C4-2B (cell line): ENCODE measurements at regions not wholly inside any gene's neighbourhood (a gene's known extent, or its start where the extent isn't known, plus 50 kb on each side); places are given as distances from the start of the nearest gene placed in this dataset.

ENCODE experiments used
- ZFX ChIP-seq: fragments of 450-650 bp; IDR thresholded peaks from 2 replicates; pipeline ENCODE4 v1.6.1; 2017
- TF ChIP-seq, protein P1 (sequence below): fragments of 450-650 bp; conservative IDR thresholded peaks from 2 replicates; pipeline ENCODE4 v1.5.1; 2017; ENCODE audit warnings: mild to moderate bottlenecking

DNA sequence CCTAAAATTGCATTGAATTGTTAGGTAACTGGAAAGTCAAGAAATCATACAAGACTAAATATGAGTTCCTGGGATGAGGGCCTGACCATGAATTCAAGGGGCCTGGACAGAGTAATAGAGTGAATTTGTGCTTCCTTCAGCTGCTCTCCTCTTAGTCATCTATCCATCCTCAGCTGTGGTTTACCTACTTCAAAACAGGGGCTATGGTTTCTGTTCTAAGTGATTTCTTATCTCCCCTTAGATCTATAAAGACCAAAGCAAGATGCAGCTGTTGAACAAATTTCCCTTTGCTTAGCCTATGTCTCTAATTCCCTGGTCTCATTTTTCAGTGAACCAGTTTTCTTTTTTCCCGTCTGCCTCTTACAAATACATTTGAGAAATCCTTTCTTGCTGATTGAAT is 428.5 kb downstream of the FAM181B start:
- TF ChIP-seq, protein P1, sequence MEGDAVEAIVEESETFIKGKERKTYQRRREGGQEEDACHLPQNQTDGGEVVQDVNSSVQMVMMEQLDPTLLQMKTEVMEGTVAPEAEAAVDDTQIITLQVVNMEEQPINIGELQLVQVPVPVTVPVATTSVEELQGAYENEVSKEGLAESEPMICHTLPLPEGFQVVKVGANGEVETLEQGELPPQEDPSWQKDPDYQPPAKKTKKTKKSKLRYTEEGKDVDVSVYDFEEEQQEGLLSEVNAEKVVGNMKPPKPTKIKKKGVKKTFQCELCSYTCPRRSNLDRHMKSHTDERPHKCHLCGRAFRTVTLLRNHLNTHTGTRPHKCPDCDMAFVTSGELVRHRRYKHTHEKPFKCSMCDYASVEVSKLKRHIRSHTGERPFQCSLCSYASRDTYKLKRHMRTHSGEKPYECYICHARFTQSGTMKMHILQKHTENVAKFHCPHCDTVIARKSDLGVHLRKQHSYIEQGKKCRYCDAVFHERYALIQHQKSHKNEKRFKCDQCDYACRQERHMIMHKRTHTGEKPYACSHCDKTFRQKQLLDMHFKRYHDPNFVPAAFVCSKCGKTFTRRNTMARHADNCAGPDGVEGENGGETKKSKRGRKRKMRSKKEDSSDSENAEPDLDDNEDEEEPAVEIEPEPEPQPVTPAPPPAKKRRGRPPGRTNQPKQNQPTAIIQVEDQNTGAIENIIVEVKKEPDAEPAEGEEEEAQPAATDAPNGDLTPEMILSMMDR: no peak
- TF ChIP-seq ZFX: no peak
